GM18508 (cell line): ENCODE measurements at regions not wholly inside any gene's neighbourhood (a gene's known extent, or its start where the extent isn't known, plus 50 kb on each side); places are given as distances from the start of the nearest gene placed in this dataset.

Source experiments
- ATAC-seq: cut with Tn5 transposase; IDR thresholded peaks from one replicate; pipeline ENCODE4 v1.9.1; 2021; ENCODE audit warnings: moderate number of reproducible peaks; ENCODE audit not compliant: insufficient read depth, unreplicated experiment

DNA sequence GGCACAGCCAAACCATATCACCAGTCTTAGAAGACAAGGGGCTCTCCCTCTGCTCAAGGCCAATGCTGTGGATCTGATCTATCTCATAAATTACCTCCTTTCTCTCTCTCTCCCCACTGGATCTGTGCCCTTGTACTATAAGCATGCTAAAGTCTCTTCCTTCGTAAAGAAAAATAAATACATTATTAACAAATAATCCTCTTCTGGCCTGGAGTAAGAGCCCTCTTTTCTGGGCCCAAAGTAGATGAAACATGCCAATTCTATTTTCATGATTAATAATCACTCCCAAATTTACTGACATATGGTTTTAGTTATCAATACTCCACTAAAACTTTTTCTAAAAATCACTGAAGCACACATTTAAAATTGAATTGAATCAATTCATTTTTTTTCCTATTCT is 889.7 kb downstream of the ADGRL2 start:
- ATAC-seq, result no peak

DNA sequence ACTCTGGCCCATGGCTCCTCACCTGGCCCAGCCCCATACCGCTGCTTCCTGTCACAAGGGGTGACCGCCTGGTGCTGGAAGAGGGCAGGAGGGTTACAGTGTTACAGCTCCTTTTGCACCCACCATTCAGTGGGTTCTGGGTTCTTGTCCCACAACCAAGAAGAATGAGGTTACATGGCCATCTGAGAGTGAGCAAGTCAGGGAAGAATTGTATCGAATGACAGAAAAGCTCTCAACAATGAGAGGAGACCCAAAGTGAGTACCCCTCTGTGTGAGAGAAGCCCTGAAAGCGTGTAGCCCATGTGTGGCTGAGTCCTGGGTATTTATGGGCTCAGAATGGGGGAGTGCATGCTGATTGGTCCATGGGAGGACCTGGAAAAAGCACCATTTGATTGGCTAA is 888.5 kb downstream of the ADGRL2 start:
- no peak for ATAC-seq

DNA sequence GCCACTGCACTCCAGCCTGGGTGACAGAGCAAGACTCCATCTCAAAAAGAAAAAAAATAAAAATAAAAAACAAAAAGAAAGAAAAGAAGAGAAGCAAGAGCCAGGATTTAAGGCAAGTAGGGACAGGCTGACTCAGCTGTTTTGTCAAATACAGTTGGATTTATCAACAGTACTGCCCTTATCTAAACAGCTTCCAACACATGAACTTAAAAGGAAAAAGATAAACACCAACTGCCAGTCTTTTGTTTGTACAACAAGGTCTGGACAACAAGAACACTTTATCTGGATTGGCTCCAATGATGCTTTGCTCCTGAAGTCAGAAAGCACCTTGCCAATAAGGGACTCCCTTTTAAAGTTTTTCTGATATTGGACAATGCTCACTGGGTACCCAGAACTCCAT is 886.0 kb downstream of the ADGRL2 start:
- ATAC-seq, result no peak

DNA sequence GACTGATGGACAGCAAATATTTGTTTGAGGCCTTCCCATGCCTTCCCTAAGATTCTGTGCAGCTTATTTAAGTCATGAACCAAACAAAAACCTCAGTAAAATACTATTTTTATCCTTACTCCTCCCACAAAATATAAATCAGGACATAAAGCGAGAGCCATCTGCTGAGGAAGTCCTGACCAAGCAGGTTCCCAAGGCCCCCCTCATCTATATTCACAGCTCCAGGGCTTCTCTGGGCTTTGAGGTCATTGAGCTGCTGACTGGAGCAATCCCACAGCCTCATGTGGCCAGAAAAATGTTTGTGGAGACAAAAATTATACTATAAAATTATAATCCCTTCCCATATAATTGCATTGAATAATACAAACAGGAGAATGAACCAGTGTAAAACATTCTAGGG is 846.2 kb downstream of the ADGRL2 start:
- ATAC-seq, result no peak

- no peak for ATAC-seq
These were observed 845.6 kb downstream of the ADGRL2 start for GRCh38 chr1:82646336-82646735.

GRCh38 chr1:82644186-82644915 is 843.6 kb downstream of the ADGRL2 start:
- ATAC-seq, result no peak

GRCh38 chr1:82640352-82640751 is 839.6 kb downstream of the ADGRL2 start:
- ATAC-seq, result no peak

- ATAC-seq, result no peak
These were observed 833.5 kb downstream of the ADGRL2 start for GRCh38 chr1:82634266-82634665.

DNA sequence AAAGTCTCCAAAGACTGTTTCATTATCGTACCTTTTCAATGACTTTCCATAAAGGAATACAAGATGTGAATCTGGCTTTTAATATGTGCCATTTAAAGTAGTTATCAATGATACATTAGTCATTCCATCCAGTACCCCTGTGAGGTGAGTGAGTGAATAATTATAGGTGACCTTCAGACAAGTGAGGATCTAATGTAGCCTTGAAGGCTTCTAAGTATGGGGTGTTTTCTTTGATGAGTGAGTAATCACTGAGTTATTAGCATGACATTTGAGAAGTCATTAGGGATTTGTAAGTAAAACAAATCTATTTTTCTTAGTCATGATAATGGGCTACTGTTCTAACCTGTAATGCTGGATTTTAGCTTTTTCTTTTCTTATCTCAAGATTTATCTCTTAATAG is 831.4 kb downstream of the ADGRL2 start:
- ATAC-seq, result no peak

DNA sequence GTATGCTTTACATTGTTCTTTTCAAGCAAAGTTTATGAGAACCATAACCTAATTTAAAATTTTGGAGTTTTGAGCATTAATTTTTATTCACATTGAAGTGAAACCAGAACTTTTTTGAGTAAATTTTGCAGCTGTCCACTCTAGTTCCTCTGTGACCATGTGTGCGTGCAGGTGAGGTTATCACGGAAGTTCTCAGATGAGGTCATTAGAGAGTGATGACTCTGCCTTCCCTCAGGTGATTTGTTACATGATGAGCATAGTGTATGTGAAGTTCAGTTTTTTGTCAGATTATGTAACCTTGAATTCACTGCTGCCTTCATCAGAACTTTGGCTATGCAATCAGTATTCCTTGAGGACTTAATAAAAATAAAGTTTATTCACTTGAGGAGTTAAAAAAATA is 828.2 kb downstream of the ADGRL2 start:
- no peak for ATAC-seq

GRCh38 chr1:82625537-82625936 is 824.8 kb downstream of the ADGRL2 start:
- ATAC-seq, result no peak

- ATAC-seq, result no peak
These were observed 820.3 kb downstream of the ADGRL2 start for GRCh38 chr1:82621076-82621475.

GRCh38 chr1:82614090-82614489 is 813.4 kb downstream of the ADGRL2 start:
- ATAC-seq, result no peak

DNA sequence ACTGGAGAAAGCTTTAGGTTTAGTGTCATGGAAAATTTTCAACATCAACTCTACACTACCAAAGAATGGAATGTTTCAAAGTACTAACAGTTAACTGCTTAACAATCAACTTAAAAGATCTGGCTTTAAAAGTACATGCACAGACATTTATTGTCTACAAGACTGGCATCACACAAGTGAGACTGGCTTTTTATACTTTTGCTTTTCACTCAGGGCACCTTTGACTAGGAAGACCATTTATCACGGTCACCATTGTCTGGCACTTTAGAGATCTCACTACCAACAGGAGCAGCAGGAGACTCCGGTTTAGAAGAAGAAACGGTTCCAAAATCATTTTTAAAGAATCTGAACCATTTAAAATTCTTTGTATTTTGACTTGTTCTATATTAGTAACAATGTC is 812.3 kb downstream of the ADGRL2 start:
- ATAC-seq, result no peak

- no peak for ATAC-seq
These were observed 805.8 kb downstream of the ADGRL2 start for GRCh38 chr1:82606546-82606945.

DNA sequence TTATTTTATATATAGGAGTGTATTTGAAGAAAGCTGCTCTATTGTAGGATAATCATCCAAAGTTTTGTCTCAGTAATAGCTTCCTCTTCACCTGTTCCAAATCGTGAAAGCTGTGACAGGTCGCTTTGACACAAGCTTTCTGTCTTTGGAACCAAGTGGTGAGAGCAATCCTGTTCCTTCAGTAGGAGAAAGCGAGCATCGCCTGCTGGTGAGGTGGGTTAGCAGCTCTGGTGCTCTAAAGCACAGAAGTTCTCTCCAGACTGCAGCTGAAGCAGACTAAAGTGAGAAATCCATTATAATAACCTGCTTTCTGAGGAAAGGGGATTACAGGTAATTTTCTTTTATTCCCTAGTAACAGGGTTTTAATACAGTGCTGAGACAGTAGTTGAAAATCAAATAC is 803.8 kb downstream of the ADGRL2 start:
- ATAC-seq, result no peak

GRCh38 chr1:82600314-82600713 is 799.6 kb downstream of the ADGRL2 start:
- ATAC-seq, result no peak

DNA sequence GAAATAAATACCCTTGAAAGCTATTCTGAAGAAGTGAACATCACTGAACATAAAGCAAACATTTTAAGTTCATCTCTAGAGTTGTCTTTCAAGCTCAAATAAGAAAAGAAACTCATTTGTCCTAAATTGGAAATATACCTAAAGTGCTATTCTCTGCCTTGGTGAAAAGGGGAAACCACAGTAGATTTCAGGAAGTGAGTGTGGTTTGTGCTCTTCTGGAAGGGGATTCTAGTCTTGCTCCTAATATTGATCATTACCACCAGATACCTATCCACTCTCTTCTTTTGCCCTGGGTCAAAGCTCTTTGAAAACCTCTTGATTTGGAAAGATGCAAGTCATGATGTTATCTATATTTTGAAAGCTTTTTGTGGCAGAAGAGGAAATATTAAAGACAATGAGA is 798.1 kb downstream of the ADGRL2 start:
- ATAC-seq, result no peak

DNA sequence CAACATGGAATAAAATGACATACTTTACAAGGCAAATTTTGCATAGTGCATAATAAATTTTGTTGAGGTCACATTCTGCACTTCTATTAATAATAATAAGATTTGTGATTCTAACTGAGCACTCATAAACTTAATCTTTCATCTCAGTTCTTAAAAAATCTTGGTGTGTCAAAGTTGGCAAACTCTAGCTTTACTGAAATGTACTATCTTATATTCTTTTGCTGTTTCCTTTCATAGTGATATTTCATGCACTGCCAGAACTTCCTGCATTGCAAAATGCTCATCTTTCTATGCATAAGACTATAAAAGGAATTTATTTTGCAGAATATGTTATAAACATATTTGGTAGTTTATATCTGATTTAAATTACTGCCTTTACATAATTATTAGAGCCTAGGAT is 797.6 kb downstream of the ADGRL2 start:
- ATAC-seq, result no peak

DNA sequence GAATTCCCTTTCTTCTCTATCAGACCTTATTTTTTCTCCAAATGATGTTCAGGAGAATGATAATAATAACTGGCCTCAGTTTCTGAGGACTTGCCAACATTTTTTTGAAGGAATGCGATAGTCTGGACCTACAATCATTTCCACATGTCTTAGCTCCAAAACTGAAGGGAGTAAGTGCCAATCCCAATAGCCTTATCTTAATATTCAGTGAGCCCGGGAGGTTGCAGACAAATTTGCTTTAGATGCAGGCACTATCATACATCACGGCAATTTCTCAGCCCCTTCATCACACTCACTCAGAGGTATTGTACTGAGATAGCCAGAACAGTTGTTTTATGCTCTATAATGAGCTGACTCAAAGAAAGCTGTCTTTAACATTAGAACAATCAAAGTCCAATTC is 796.9 kb downstream of the ADGRL2 start:
- ATAC-seq, result no peak

- ATAC-seq, result no peak
These were observed 796.4 kb downstream of the ADGRL2 start for GRCh38 chr1:82597141-82597540.

DNA sequence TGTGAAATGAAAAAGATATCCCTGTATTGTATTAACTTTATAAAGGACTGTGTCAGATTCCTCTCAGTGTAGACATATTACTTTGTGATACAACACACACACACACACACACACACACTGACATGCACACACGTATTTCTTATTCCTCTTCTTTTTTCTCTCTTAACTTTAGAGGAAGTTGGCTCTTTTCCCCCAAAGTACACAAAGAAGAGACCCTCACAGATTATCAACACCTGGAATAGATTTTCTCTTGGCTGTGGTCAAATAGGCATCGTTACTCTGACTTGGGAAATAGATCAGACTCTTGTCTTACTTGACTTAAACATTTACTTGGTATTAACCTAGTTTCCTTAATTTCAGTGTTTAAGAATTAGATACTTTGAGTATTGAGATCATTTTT is 792.8 kb downstream of the ADGRL2 start:
- ATAC-seq, result no peak

DNA sequence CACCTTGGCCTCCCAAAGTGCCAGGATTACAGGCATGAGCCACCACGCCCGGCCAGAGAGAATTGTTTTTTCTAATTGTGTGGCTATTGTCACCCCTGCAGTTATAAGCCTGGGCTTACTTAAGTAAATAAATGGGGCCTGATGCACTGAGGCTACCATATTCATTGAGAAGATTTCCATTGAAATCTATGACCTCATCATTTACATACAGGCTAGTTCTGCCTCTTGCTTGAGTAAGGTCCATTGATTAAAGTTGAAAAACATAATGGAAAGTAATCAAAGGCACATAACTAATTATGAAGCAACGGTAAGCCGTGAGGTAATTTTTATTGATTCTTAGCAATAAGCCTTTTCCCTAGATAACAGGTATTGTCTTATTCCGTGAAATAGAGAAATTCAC is 788.9 kb downstream of the ADGRL2 start:
- ATAC-seq, result no peak
